ENCODE measurements at regions not wholly inside any gene's neighbourhood (a gene's known extent, or its start where the extent isn't known, plus 50 kb on each side); places are given as distances from the start of the nearest gene placed in this dataset.

- TF ChIP-seq POLR2A (IDR thresholded peaks at IDR 0.05) (no peak), CTCF (IDR thresholded peaks at IDR 0.05) (no peak)
These were observed 319.1 kb downstream of the TFAP2B start for GRCh38 chr6:51137777-51138176.

Data from suprapubic skin (tissue), 3 donors.